Pancreas (tissue), 10 donors: ENCODE measurements at regions not wholly inside any gene's neighbourhood (a gene's known extent, or its start where the extent isn't known, plus 50 kb on each side); places are given as distances from the start of the nearest gene placed in this dataset.

ENCODE experiments used
- ATAC-seq, 4 donors: fragments of 200-7000 bp; cut with Tn5 transposase; one replicate each; pipeline versions ENCODE4 v1.8.0 to v1.9.1; 2020; ENCODE audit warnings: mild to moderate bottlenecking in 4 of 4, moderate library complexity in 4 of 4
- DNase-seq, 6 donors: peaks; one replicate each; pipeline ENCODE4 v3.0.0-alpha.2; 2020
- FAIRE-seq: peaks from 2 replicates; lab custom pipeline; 2012; peaks lifted over from hg19 to GRCh38; lab: Jason Lieb, UNC
- H3K27ac ChIP-seq, 4 donors: fragments of 200-600 bp; sonication (generic); 1 replicate in 3 of 4; 2 replicates in 1 of 4; pipeline versions ENCODE4 v1.5.0 to v1.8.0; 2020
- H3K27me3 ChIP-seq, 4 donors: fragments of 200-600 bp; one replicate each; pipeline ENCODE4 v1.8.0; 2021
- H3K36me3 ChIP-seq, 3 donors: fragments of 200-600 bp; sonication (generic) in 1 of 3; one replicate each; pipeline versions ENCODE4 v1.5.0 to v1.8.0; 2020 to 2021
- H3K4me1 ChIP-seq, 3 donors: fragments of 200-600 bp; one replicate each; pipeline ENCODE4 v1.8.0; 2021
- H3K4me3 ChIP-seq, 4 donors: fragments of 200-600 bp; sonication (generic) in 2 of 4; one replicate each; pipeline versions ENCODE4 v1.5.0 to v1.8.0; 2020 to 2021
- H3K9me3 ChIP-seq, 4 donors: fragments of 200-600 bp; one replicate each; pipeline ENCODE4 v1.8.0; 2021
- CTCF ChIP-seq, 4 donors: fragments of 200-600 bp; sonication (generic) in 3 of 4; IDR thresholded peaks; one replicate each; pipeline versions ENCODE4 v1.5.0 to v1.8.0; 2021; ENCODE audit warnings: antibody characterized with exemption in 4 of 4
- WGBS, 2 donors: extraction: QIAGEN DNeasy Blood & Tissue Kit; methylation state at CpG; one replicate each; pipeline ENCODE4 v1.1.7; 2013; 5-methylcytosine and 5-hydroxymethylcytosine counted together
- intact Hi-C, 3 donors: fragments of 100-400 bp; cut with DNase I; formaldehyde crosslinking; loops; one replicate each; pipeline versions ENCODE4 v1.11.1 to v1.14.2; 2022
- donor health status: healthy with polysubstance abuse.
- donor health status: DM: no; HTN: no; CAD: no; lungs with moderate emphysema.
- donor health status: DM: no; HTN: no; CAD: no.
- donor health status: control.
- donor health status: control.
- donor health status: Bipolar disorder and iron deficiency.
- donor health status: DM: yes; HTN: yes; CAD: no.
- donor health status: DM: no; HTN: no; CAD: no.
- donor health status: DM: no; HTN: no; CAD: no.
- donor health status: DM: yes; HTN: yes; CAD: no.

GRCh38 chr10:2948127-2948854 lies 119.1 kb upstream of the PFKP start:
- no peak for ATAC-seq
- no peak for FAIRE-seq
- WGBS, 2 donors: 90 to 94% methylated on average over 1 of the region's 1 CpG
- intact Hi-C loops: no loop called here
- H3K36me3 ChIP-seq: no peaks in the 10 kb centered on the region
- TF ChIP-seq CTCF (IDR thresholded peaks at IDR 0.05): no peak
- no peak overlapping the region for H3K4me3 ChIP-seq
- no peaks in the 10 kb centered on the region for H3K27me3 ChIP-seq
- no peak for DNase-seq
- no peaks in the 10 kb centered on the region for H3K9me3 ChIP-seq
- H3K4me1 ChIP-seq: no peaks in the 10 kb centered on the region
- no peak overlapping the region for H3K27ac ChIP-seq

- DNase-seq (no peak), FAIRE-seq (no peak), ATAC-seq (no peak)
- no peak overlapping the region for H3K27ac ChIP-seq
- H3K9me3 ChIP-seq: no peaks in the 10 kb centered on the region
- H3K4me1 ChIP-seq: no peaks in the 10 kb centered on the region
- WGBS, 2 donors: 79 to 88% methylated on average over 5 of the region's 5 CpGs
- no peak overlapping the region for H3K4me3 ChIP-seq
- intact Hi-C loops: no loop called here
- peaks cover 0 to 4% (median 0%) of the 10 kb centered on the region in 4 donors for H3K27me3 ChIP-seq
- TF ChIP-seq CTCF (IDR thresholded peaks at IDR 0.05): no peak
- no peaks in the 10 kb centered on the region for H3K36me3 ChIP-seq
Observed at GRCh38 chr10:2944788-2945187, 122.6 kb upstream of the PFKP start.

- intact Hi-C loops: no loop called here
- ATAC-seq: no peak
- no peak overlapping the region for H3K27ac ChIP-seq
- no peak for FAIRE-seq
- no peak for TF ChIP-seq CTCF (IDR thresholded peaks at IDR 0.05)
- H3K36me3 ChIP-seq: no peaks in the 10 kb centered on the region
- peaks cover 0 to 4% (median 0%) of the 10 kb centered on the region in 4 donors for H3K27me3 ChIP-seq
- no peak for DNase-seq
- H3K9me3 ChIP-seq: no peaks in the 10 kb centered on the region
- no peaks in the 10 kb centered on the region for H3K4me1 ChIP-seq
- 70 to 78% methylated on average over 7 of the region's 7 CpGs for WGBS, 2 donors
- no peak overlapping the region for H3K4me3 ChIP-seq
Observed at GRCh38 chr10:2943932-2944614, 123.3 kb upstream of the PFKP start.

- WGBS, 2 donors: 21 to 31% methylated on average over 3 of the region's 3 CpGs
- no peaks in the 10 kb centered on the region for H3K9me3 ChIP-seq
- H3K4me3 ChIP-seq: no peak overlapping the region
- H3K27me3 ChIP-seq: peaks cover 0 to 4% (median 0%) of the 10 kb centered on the region in 4 donors
- H3K27ac ChIP-seq: no peak overlapping the region
- TF ChIP-seq CTCF (IDR thresholded peaks at IDR 0.05): no peak
- no peak for FAIRE-seq
- no peak for ATAC-seq
- H3K36me3 ChIP-seq: no peaks in the 10 kb centered on the region
- intact Hi-C loops: no loop called here
- H3K4me1 ChIP-seq: no peaks in the 10 kb centered on the region
- DNase-seq: no peak
Observed at GRCh38 chr10:2942938-2943337, 124.4 kb upstream of the PFKP start.

GRCh38 chr10:2938869-2939268 lies 128.5 kb upstream of the PFKP start:
- WGBS, 2 donors: 50 to 62% methylated on average over 3 of the region's 3 CpGs
- intact Hi-C loops: no loop called here
- no peak for FAIRE-seq

More at GRCh38 chr10:2938869-2939268, 128.5 kb upstream of the PFKP start:
- Histone ChIP-seq H3K27ac (no peak overlapping the region), H3K9me3 (no peaks in the 10 kb centered on the region), H3K4me1 (no peaks in the 10 kb centered on the region), H3K27me3 (peaks cover 0 to 4% (median 0%) of the 10 kb centered on the region in 4 donors), H3K36me3 (no peaks in the 10 kb centered on the region), H3K4me3 (no peak overlapping the region)
- no peak for TF ChIP-seq CTCF (IDR thresholded peaks at IDR 0.05)
- no peak for ATAC-seq
- DNase-seq: no peak
